HL-60 (cell line): ENCODE measurements at regions not wholly inside any gene's neighbourhood (a gene's known extent, or its start where the extent isn't known, plus 50 kb on each side); places are given as distances from the start of the nearest gene placed in this dataset.
A peak's percentile ranks its signal among the peaks of the same experiment; 100 is the strongest.

ENCODE experiments used
- DNase-seq, 2 experiments: peaks; one replicate each; pipeline ENCODE4 v3.0.0-alpha.2; 2010 to 2020; ENCODE audit warnings: low read depth in 1 of 2, low spot score in 1 of 2
- H3K27ac ChIP-seq: fragments of 250-450 bp; sonication (Bioruptor Pico); replicated peaks from 2 replicates; pipeline ENCODE4 v1.5.1; 2020; ENCODE audit warnings: mild to moderate bottlenecking, moderate library complexity
- H3K27me3 ChIP-seq: fragments of 250-450 bp; sonication (Bioruptor Pico); 2 replicates; pipeline ENCODE4 v1.5.1; 2021; ENCODE audit warnings: mild to moderate bottlenecking, moderate library complexity; ENCODE audit not compliant: insufficient read depth, poor library complexity, severe bottlenecking
- H3K4me3 ChIP-seq: replicated peaks from 2 replicates; pipeline ENCODE4 v1.5.1; 2011; ENCODE audit warnings: mild to moderate bottlenecking, control low read depth, low read length; ENCODE audit not compliant: insufficient read depth
- GABPA ChIP-seq: IDR thresholded peaks from 2 replicates; pipeline ENCODE4 v1.6.1; 2012; ENCODE audit warnings: low read depth
- POLR2AphosphoS5 ChIP-seq: IDR thresholded peaks from 2 replicates; pipeline ENCODE4 v1.6.1; 2012; ENCODE audit warnings: low read depth
- SPI1 ChIP-seq: IDR thresholded peaks from 2 replicates; pipeline ENCODE4 v1.6.1; 2012; ENCODE audit warnings: low read depth, mild to moderate bottlenecking, borderline replicate concordance
- TF ChIP-seq, protein P1 (sequence below): IDR thresholded peaks from 2 replicates; pipeline ENCODE4 v1.6.1; 2012; ENCODE audit warnings: low read depth; ENCODE audit not compliant: insufficient replicate concordance
- TF ChIP-seq, protein P2 (sequence below): IDR thresholded peaks from one replicate; pipeline ENCODE4 v1.5.1; 2011; ENCODE audit warnings: low read length, control low read depth, inconsistent platforms; ENCODE audit not compliant: insufficient read depth

DNA sequence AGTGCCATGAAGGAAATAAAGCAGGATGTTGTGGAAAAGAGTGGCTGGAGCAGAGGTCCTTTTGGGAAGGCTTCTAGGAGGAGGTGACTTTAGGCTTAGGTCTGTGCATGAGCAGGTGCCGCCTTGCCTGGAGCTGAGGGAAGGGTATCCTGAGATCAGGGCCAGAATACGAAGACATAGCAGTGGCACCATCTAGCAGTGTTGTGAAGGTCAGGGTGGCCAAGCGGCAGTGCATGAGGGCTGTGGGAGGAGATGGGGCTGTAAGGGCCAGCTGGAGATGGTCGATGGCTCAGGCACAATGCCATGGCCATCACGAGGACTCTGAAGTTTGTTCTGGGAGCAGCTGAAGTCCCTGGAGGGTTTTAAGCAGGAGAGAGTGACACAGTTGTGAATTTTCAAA is 219.5 kb downstream of the PTPRU start:
- Histone ChIP-seq H3K27ac (no peak overlapping the region), H3K27me3 (no peaks in the 10 kb centered on the region), H3K4me3 (no peak overlapping the region)
- TF ChIP-seq, protein P1, sequence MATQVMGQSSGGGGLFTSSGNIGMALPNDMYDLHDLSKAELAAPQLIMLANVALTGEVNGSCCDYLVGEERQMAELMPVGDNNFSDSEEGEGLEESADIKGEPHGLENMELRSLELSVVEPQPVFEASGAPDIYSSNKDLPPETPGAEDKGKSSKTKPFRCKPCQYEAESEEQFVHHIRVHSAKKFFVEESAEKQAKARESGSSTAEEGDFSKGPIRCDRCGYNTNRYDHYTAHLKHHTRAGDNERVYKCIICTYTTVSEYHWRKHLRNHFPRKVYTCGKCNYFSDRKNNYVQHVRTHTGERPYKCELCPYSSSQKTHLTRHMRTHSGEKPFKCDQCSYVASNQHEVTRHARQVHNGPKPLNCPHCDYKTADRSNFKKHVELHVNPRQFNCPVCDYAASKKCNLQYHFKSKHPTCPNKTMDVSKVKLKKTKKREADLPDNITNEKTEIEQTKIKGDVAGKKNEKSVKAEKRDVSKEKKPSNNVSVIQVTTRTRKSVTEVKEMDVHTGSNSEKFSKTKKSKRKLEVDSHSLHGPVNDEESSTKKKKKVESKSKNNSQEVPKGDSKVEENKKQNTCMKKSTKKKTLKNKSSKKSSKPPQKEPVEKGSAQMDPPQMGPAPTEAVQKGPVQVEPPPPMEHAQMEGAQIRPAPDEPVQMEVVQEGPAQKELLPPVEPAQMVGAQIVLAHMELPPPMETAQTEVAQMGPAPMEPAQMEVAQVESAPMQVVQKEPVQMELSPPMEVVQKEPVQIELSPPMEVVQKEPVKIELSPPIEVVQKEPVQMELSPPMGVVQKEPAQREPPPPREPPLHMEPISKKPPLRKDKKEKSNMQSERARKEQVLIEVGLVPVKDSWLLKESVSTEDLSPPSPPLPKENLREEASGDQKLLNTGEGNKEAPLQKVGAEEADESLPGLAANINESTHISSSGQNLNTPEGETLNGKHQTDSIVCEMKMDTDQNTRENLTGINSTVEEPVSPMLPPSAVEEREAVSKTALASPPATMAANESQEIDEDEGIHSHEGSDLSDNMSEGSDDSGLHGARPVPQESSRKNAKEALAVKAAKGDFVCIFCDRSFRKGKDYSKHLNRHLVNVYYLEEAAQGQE: no peak
- TF ChIP-seq, protein P2, sequence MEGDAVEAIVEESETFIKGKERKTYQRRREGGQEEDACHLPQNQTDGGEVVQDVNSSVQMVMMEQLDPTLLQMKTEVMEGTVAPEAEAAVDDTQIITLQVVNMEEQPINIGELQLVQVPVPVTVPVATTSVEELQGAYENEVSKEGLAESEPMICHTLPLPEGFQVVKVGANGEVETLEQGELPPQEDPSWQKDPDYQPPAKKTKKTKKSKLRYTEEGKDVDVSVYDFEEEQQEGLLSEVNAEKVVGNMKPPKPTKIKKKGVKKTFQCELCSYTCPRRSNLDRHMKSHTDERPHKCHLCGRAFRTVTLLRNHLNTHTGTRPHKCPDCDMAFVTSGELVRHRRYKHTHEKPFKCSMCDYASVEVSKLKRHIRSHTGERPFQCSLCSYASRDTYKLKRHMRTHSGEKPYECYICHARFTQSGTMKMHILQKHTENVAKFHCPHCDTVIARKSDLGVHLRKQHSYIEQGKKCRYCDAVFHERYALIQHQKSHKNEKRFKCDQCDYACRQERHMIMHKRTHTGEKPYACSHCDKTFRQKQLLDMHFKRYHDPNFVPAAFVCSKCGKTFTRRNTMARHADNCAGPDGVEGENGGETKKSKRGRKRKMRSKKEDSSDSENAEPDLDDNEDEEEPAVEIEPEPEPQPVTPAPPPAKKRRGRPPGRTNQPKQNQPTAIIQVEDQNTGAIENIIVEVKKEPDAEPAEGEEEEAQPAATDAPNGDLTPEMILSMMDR: no peak
- TF ChIP-seq SPI1 (no peak), POLR2AphosphoS5 (no peak), GABPA (no peak)
- no peak for DNase-seq

DNA sequence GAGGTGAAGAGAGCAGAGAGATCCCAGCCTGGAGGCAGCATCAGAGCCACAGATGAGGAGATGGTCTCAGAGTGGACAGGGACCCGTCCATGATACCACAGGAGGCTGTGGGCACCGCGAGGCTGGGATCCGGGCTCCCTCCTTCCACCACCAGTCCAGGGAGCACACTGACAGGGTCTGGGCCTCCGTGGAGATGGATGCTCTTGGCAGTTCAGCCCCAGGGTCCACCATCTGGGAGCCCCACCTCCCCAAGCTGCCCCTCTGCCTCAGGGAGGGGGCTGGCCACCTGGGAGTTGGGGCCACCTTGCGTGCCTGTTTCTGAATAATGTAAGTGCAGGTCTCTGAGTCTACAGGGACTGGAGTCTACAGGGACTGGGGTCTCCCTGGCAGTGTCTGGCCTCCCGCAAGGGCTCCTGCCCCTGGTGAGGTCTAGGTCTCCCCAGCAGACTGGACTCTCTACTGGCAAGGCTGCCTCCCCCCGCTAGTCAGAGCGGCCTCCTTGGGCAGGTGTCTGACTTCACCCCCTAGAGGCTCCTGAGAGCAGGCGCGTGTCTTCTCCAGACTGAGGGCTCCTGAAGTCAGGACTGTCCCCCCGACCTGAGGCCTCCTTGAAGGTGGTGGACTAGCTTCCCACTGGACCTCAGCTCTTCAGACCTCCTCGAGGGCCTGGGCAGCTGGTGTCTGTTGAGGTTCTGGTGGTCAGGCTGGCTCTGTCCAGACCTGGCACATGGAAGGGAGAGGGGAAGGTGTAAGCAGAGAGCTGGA is 218.5 kb downstream of the PTPRU start:
- Histone ChIP-seq H3K27ac (no peak overlapping the region), H3K27me3 (no peaks in the 10 kb centered on the region), H3K4me3 (no peak overlapping the region)
- TF ChIP-seq SPI1 (no peak), POLR2AphosphoS5 (no peak), GABPA (no peak)
- TF ChIP-seq, protein P1: no peak
- TF ChIP-seq, protein P2: no peak
- no peak for DNase-seq

DNA sequence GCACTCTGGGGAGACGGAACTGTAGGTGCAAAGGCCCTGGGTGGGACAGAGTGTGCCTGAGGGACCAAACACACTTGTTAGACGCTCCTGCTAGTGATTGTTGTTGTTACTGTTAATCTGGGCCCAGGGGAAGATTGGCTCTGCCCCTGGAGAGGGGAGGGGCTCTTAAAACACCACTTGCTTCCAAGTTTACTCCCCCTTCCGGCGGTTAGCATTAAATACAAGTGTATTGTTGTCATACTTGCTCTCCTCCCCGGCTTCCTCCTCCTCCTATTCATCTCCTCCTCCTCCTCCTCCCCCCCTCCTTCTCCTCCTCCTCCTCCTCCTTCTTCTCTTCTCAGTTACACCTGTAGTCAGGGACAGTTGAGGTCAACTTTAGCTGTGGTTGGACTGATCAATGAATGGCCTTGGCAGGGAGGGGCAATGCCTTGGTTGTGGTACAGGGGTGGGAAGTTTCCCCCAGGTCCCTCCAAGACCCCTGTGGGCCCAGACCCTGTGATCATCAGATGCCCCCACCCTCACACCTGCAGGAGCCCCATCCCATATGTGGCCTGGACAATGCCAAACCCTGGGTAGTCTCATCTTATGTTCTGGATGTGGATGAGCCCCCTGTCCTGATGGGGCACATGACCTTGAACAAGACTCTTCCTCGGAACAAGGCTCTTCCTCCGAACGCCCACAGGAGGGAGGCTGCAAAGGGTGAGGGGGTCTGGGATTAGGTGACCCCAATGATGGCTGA is 217.3 kb downstream of the PTPRU start:
- DNase-seq: peak; percentile 2 to 28
- no peak overlapping the region for H3K27ac ChIP-seq
- no peaks in the 10 kb centered on the region for H3K27me3 ChIP-seq
- TF ChIP-seq, protein P2: no peak
- TF ChIP-seq GABPA: no peak
- no peak overlapping the region for H3K4me3 ChIP-seq
